ENCODE measurements at regions not wholly inside any gene's neighbourhood (a gene's known extent, or its start where the extent isn't known, plus 50 kb on each side); places are given as distances from the start of the nearest gene placed in this dataset.
"Not testable (repeated sequence)": the region's sequence is repeated elsewhere in the genome, so short reads cannot be mapped to it uniquely, and the experiment has no call there.

- not testable (repeated sequence) for TF ChIP-seq CTCF (IDR thresholded peaks at IDR 0.05); POLR2A (IDR thresholded peaks at IDR 0.05); POLR2AphosphoS5 (IDR thresholded peaks at IDR 0.05); EP300 (IDR thresholded peaks at IDR 0.05; ENCODE audit: low read depth)
Measured at GRCh38 chr2:150114089-150114488, 373.4 kb downstream of the RND3 start.
